Ectodermal cell (in vitro differentiated cells): ENCODE measurements at regions not wholly inside any gene's neighbourhood (a gene's known extent, or its start where the extent isn't known, plus 50 kb on each side); places are given as distances from the start of the nearest gene placed in this dataset.
"Not testable (repeated sequence)": the region's sequence is repeated elsewhere in the genome, so short reads cannot be mapped to it uniquely, and the experiment has no call there.

Experiments
- H3K27ac ChIP-seq: 2 replicates; pipeline ENCODE4 v1.7.0; 2013; ENCODE audit warnings: mild to moderate bottlenecking, low read depth, low read length; ENCODE audit not compliant: insufficient read depth, poor library complexity, severe bottlenecking
- H3K27me3 ChIP-seq: 2 replicates; pipeline ENCODE4 v1.7.0; 2013; ENCODE audit warnings: mild to moderate bottlenecking, low read length; ENCODE audit not compliant: insufficient read depth, control insufficient read depth, poor library complexity, severe bottlenecking
- H3K36me3 ChIP-seq: one replicate; pipeline ENCODE4 v1.7.0; 2013; ENCODE audit warnings: low read length; ENCODE audit not compliant: control insufficient read depth, insufficient read depth
- H3K4me1 ChIP-seq: one replicate; pipeline ENCODE4 v1.7.0; 2013; ENCODE audit warnings: low read length; ENCODE audit not compliant: control insufficient read depth, insufficient read depth
- H3K4me3 ChIP-seq: 2 replicates; pipeline ENCODE4 v1.7.0; 2013; ENCODE audit warnings: low read depth, low read length, control low read depth; ENCODE audit not compliant: insufficient read depth
- H3K9me3 ChIP-seq: 2 replicates; pipeline ENCODE4 v1.7.0; 2013; ENCODE audit warnings: mild to moderate bottlenecking, low read length, moderate library complexity; ENCODE audit not compliant: control insufficient read depth
- WGBS, 2 experiments: methylation state at CpG; one replicate each; pipeline ENCODE4 v1.1.7; 2013; ENCODE audit warnings: missing lambda C conversion rate in 2 of 2; 5-methylcytosine and 5-hydroxymethylcytosine counted together

DNA sequence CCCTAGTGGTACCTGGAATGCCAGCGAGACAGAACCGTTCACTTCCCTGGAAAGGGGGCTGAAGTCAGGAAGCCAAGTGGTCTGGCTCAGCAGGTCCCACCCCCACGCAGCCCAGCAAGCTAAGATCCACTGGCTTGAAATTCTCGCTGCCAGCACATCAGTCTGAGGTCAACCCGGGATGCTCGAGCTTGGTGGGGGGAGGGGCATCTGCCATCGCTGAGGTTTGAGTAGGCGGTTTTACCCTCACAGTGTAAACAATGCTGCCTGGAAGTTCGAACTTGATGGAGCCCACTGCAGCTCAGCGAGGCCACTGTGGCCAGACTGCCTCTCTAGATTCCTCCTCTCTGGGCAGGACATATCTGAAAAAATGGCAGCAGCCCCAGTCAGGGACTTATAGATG is 464.7 kb upstream of the TOM1L1 start:
- Histone ChIP-seq H3K4me3 (no peak overlapping the region), H3K36me3 (no peaks in the 10 kb centered on the region), H3K27me3 (no peaks in the 10 kb centered on the region), H3K9me3 (no peaks in the 10 kb centered on the region), H3K27ac (no peak overlapping the region), H3K4me1 (no peaks in the 10 kb centered on the region)
- WGBS, 2 experiments: 62 to 72% methylated on average over 10 of the region's 10 CpGs

DNA sequence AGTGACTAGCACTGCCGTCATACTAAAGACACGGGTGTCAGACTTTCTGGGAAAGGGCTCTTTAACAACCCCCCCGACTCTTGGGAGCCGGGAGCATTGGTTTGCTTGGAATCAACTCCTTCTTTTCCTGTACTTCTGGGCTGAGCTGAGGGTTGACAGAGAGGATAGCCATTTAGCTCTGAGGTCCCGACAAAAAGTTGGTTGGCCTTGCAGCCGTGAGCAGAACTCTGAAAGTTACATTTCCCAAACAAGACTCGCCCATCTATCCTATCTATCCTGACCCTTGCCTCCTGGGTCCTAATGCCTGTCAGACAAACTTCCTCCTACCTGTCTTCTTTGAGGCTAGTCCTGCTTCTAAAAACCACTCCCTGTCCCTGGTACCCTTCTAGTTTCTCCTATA is 460.8 kb upstream of the TOM1L1 start:
- no peak overlapping the region for H3K27ac ChIP-seq
- H3K36me3 ChIP-seq: no peaks in the 10 kb centered on the region
- WGBS, 2 experiments: 91 to 94% methylated on average over 7 of the region's 7 CpGs
- no peak overlapping the region for H3K4me3 ChIP-seq
- no peaks in the 10 kb centered on the region for H3K9me3 ChIP-seq
- H3K4me1 ChIP-seq: no peaks in the 10 kb centered on the region
- no peaks in the 10 kb centered on the region for H3K27me3 ChIP-seq

DNA sequence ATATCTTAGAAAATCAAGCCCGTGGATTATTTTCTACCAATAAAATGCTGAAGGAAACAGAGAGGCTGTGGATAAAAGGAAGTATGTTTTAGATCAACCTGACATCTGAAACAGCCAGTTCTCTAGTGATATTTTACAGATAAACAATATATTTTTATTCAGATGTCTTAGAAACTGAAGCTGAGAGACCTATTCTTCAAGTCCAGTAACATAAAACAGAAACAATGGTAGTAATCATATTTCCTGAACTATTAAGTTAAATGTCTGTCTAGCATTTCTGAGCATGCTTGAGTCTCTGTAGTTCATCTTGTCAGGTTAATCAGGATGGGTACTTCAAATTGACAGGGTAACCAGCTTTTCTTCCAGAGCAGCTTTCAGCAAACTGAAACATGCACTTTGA is 449.6 kb upstream of the TOM1L1 start:
- Histone ChIP-seq H3K27me3 (no peaks in the 10 kb centered on the region), H3K36me3 (no peaks in the 10 kb centered on the region), H3K4me3 (no peak overlapping the region), H3K27ac (no peak overlapping the region), H3K4me1 (no peaks in the 10 kb centered on the region), H3K9me3 (peaks cover 3% of the 10 kb centered on the region)
- WGBS, 2 experiments: 100% methylated on average over 1 of the region's 1 CpG; no CpG with 5 or more reads in 1 of the 2 experiments

DNA sequence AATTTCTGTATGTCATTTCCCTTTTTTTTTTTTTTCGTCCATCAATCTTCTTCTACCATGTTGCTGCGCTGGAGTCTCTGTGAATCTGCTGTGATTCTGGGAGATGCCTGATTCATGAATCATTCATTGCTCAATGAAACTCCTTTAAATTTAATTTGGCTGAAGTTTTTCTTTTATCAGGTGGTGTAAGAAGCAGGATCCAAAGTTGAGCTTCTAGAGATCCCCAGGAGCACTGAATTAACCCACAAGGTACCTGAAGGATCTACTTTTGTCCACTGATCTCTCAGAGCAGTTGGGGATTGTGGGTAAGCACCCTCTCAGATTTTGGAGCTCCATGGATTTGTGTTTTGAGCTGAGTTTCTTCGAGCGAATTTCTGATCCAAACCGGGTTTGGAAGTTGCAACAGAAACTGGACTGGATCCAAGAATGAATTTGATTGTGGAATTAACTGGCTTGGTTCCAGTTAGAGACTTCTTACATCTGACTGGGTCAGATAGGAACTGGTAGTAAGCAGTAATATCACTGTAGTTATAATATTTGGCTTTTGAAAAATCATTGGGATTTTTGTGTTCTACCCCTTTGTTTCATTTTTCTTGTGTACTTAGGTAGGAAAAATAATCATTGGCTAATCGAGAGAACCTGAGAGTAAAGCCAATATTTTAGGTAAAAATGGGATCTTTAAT is 447.8 kb upstream of the TOM1L1 start:
- no peak overlapping the region for H3K27ac ChIP-seq
- no peak overlapping the region for H3K4me3 ChIP-seq
- 97 to 98% methylated on average over 5 to 6 of the region's 6 CpGs for WGBS, 2 experiments
- H3K27me3 ChIP-seq: no peaks in the 10 kb centered on the region
- no peaks in the 10 kb centered on the region for H3K36me3 ChIP-seq
- no peaks in the 10 kb centered on the region for H3K4me1 ChIP-seq
- peaks cover 3% of the 10 kb centered on the region for H3K9me3 ChIP-seq

DNA sequence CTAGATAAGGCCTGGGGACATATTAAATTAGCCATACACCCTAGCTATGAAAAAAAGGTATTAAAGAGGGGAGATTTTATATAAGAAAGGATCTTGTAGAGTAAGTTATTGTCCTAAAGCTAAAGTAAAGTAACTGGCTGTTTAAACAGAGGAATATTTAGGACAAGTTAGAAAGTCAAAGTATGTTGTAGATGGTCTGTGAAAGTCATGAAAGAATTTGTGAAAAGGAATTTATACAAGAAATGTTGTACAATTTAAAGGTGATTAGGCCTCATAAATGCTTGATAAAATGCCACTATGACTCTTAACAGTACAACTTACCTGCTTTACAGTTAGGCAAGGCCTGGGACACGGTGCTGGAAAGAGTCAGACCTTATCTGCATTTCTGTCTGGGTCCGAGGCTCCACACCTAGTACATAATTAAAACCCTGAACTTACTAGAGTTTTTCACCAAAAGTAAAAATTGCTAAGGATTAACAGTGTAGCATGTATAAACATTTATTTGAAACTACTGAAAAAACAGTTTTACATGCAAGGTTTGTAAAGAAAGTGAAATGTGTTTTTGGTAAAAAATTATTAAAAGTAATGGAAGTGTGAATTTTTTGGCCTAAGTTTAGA is 445.3 kb upstream of the TOM1L1 start:
- 79 to 88% methylated on average over 2 of the region's 2 CpGs for WGBS, 2 experiments
- Histone ChIP-seq H3K9me3 (peaks cover 3% of the 10 kb centered on the region), H3K27me3 (no peaks in the 10 kb centered on the region), H3K36me3 (no peaks in the 10 kb centered on the region), H3K4me3 (no peak overlapping the region), H3K27ac (no peak overlapping the region), H3K4me1 (no peaks in the 10 kb centered on the region)

DNA sequence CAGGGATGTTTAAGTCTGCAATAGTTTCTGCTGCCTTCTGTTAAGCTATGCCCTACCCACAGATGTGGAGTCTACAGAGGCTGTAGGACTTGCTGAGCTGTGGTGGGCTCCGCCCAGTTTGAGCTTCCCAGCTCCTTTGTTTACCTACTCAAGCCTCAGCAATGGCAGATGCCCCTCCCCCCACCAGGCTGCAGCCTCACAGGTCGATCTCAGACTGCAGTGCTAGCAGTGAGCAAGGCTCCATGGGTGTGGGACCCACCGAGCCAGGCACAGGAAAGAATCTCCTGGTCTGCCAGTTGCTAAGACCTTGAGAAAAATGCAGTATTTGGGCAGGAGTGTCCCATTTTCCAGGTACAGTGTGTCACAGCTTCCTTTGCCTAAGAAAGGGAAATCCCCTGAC is 435.2 kb upstream of the TOM1L1 start:
- not testable (repeated sequence) for H3K4me1 ChIP-seq, H3K4me3 ChIP-seq, H3K27ac ChIP-seq, H3K36me3 ChIP-seq, H3K9me3 ChIP-seq, H3K27me3 ChIP-seq
- WGBS, 2 experiments: 87 to 93% methylated on average over 3 of the region's 3 CpGs

DNA sequence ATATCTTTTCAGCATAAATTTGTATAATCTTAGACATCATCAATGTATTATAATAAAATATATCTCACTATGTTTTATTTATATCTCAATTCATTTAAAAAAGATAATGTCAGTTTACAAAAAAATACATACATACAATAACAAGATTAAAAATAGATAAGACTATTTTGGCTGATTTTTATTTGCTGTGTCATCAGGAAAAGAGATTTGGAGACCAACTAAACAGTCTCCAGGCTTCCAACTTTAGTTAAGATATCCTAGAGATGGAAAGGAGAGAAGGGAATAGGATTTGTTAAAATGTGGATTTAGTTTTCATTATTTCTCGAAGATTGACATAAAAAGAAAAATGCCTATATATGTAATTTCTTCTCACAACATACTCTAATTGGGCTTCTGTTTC is 433.8 kb upstream of the TOM1L1 start:
- Histone ChIP-seq H3K4me3 (no peak overlapping the region), H3K27ac (no peak overlapping the region), H3K4me1 (no peaks in the 10 kb centered on the region), H3K36me3 (no peaks in the 10 kb centered on the region), H3K9me3 (no peaks in the 10 kb centered on the region), H3K27me3 (no peaks in the 10 kb centered on the region)
- WGBS, 2 experiments: no CpG with 5 or more reads among the region's 1 CpG

DNA sequence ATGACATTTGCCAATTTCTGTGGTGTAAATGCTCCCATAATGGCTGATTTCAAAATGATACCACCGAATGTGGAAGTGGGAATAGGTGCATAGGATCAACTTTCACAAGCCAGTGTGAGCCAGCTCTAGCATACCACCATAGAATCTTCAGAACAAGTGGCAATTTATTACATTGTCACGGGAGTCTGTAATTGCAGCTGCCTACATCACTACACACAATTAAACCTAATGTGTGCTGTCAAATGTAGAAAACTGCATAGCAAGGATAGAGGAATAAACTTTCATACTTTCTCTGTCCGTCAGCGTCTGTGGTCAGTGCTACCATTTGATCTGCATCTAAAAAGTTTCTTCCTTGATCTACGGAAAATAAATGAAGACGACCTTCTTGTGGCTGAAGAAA is 417.8 kb upstream of the TOM1L1 start:
- no peaks in the 10 kb centered on the region for H3K27me3 ChIP-seq
- H3K4me1 ChIP-seq: no peaks in the 10 kb centered on the region
- no peak overlapping the region for H3K4me3 ChIP-seq
- 91 to 94% methylated on average over 6 of the region's 6 CpGs for WGBS, 2 experiments
- no peaks in the 10 kb centered on the region for H3K36me3 ChIP-seq
- H3K27ac ChIP-seq: no peak overlapping the region
- no peaks in the 10 kb centered on the region for H3K9me3 ChIP-seq

DNA sequence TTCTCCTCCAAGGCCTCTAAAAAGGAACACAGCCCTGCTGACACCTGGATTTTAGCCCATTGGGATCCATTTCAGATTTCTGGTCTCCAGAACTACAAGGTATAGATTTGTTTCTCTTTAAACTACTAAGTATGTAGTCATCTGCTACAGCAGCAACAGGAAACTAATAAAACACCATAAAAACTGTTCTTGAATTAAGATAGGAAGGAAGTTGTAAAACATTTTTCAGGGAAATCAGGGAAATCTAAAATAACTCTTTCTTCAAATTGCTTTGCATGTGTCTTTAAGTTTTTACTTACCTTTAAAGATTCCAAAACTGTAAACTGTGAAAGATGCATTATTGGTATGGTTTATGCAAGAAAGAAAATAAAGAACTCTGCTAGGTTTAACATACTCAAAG is 407.0 kb upstream of the TOM1L1 start:
- H3K27ac ChIP-seq: no peak overlapping the region
- no peaks in the 10 kb centered on the region for H3K9me3 ChIP-seq
- no peaks in the 10 kb centered on the region for H3K27me3 ChIP-seq
- H3K4me1 ChIP-seq: no peaks in the 10 kb centered on the region
- no peaks in the 10 kb centered on the region for H3K36me3 ChIP-seq
- no peak overlapping the region for H3K4me3 ChIP-seq

DNA sequence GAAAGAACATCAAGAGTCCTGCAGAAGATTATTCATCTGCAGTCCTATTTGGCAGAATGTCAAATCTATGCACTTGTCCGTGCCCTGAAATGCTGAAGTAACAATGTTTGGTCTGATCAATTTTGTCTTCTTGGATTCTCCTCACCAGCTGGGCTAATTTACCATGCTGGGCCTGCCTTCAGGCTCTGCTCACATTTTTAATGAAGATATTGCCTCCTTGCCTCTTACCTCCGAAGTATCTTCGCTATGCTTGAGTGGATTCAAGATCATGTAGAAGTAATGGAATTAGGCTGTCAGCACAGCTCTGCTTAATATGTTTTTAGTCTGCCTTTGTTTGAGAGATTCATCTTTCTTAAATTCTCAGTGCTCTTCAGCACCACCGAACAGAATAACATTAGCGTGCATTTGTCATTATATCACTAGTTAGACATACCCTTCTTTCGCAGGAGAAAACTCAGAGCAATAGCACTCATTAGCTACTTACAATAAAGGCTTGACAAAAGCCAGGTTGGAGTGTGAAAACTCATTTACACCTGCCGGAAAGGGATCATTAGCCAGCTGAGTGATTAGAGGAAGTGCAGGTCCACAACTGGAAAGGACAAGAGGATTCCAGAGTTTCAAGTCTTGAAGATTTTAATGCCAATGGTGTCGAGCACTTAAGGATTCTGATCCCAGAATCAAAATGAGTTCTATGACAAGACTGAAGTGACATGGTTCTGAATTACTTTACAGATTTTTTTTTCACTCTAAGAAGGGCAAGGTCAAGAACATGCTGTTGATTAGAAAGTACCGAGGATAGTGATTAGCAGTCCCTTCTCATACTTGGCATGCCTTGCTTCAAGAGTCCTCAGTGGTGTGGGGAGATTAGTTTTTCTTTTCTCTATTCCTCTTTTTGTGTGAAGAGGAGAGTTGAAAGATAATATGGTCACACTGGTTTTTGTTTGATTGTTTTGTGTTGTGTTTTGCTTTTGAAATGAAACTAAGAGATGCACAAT is 405.6 kb upstream of the TOM1L1 start:
- Histone ChIP-seq H3K27me3 (no peaks in the 10 kb centered on the region), H3K4me3 (no peak overlapping the region), H3K9me3 (no peaks in the 10 kb centered on the region), H3K27ac (no peak overlapping the region), H3K4me1 (no peaks in the 10 kb centered on the region), H3K36me3 (no peaks in the 10 kb centered on the region)
- WGBS, 2 experiments: 93 to 95% methylated on average over 9 of the region's 9 CpGs
